ENCODE measurements at regions not wholly inside any gene's neighbourhood (a gene's known extent, or its start where the extent isn't known, plus 50 kb on each side); places are given as distances from the start of the nearest gene placed in this dataset.

DNA sequence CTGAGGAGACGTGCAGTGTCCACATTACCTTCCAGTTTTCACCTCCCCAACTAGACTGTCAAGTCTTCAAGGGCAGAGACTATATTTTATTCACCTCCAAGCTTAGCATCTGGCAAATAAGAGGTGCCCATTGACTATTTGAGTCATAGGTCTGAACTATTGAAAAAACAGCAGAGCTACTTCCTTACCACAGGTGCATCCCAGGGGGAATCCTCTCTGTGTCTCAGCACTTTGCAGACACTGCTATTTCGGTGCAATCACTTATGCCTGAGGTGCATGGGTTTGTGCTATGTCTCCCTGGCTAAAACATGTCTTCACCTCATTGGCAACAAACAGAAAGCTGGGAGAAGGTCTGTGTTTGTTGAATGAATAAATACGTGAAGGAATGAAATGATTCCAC is 67.8 kb downstream of the SOX11 start:
- TF ChIP-seq, protein P1, sequence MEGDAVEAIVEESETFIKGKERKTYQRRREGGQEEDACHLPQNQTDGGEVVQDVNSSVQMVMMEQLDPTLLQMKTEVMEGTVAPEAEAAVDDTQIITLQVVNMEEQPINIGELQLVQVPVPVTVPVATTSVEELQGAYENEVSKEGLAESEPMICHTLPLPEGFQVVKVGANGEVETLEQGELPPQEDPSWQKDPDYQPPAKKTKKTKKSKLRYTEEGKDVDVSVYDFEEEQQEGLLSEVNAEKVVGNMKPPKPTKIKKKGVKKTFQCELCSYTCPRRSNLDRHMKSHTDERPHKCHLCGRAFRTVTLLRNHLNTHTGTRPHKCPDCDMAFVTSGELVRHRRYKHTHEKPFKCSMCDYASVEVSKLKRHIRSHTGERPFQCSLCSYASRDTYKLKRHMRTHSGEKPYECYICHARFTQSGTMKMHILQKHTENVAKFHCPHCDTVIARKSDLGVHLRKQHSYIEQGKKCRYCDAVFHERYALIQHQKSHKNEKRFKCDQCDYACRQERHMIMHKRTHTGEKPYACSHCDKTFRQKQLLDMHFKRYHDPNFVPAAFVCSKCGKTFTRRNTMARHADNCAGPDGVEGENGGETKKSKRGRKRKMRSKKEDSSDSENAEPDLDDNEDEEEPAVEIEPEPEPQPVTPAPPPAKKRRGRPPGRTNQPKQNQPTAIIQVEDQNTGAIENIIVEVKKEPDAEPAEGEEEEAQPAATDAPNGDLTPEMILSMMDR (conservative IDR thresholded peaks at IDR 0.05; ENCODE audit: low read length) = no peak
- TF ChIP-seq EZH2phosphoT487 (IDR thresholded peaks at IDR 0.05; ENCODE audit: borderline replicate concordance) = no peak

All from Loucy (cell line).